ENCODE measurements at regions not wholly inside any gene's neighbourhood (a gene's known extent, or its start where the extent isn't known, plus 50 kb on each side); places are given as distances from the start of the nearest gene placed in this dataset.

- no peak overlapping the region for H2BK12ac ChIP-seq (ENCODE audit: insufficient read length, low read depth, low read length)
- H2BK15ac ChIP-seq (ENCODE audit: low read depth, low read length) = no peak overlapping the region
- no peak overlapping the region for H4K91ac ChIP-seq (ENCODE audit: insufficient read length, low read depth, low read length)
- H3K14ac ChIP-seq (ENCODE audit: insufficient read depth, low read length) = no peak overlapping the region
- H3K56ac ChIP-seq (ENCODE audit: insufficient read length, low read depth, low read length) = no peak overlapping the region
- peaks cover 0 to 2% of the 10 kb centered on the region in 2 experiments; a peak in 1 of 5 replicates for H3K9me3 Mint-ChIP-seq
- H3T11ph ChIP-seq (ENCODE audit: low read length) = no peak overlapping the region
- peak overlapping the region in 1 of 2 experiments; percentile 6; a peak in 1 of 5 replicates for H3K4me3 Mint-ChIP-seq
- H3K27me3 ChIP-seq (ENCODE audit: insufficient read depth, low read length) = no peaks in the 10 kb centered on the region
- no peak overlapping the region for H4K8ac ChIP-seq (replicated peaks; ENCODE audit: insufficient read length, low read depth, low read length)
- no peak overlapping the region for H2AFZ ChIP-seq (ENCODE audit: low read length)
- no peaks in the 10 kb centered on the region for H3K9me3 ChIP-seq (ENCODE audit: control insufficient read depth, low read depth, low read length)
- no peak for DNase-seq
- no peak overlapping the region for H3K9ac ChIP-seq (ENCODE audit: extremely low read depth, insufficient read length, low read length)
- H4K20me1 ChIP-seq (ENCODE audit: control insufficient read depth, insufficient read depth, insufficient read length) = no peaks in the 10 kb centered on the region
- no peak overlapping the region for H3K4ac ChIP-seq (ENCODE audit: low read depth, low read length)
- H2BK120ac ChIP-seq (ENCODE audit: low read depth, low read length, poor library complexity, severe bottlenecking) = no peak overlapping the region
- no CpG with 5 or more reads among the region's 5 CpGs for WGBS (ENCODE audit: extremely low coverage, insufficient read length, low lambda C conversion rate)
- H3K27me3 Mint-ChIP-seq (ENCODE audit: low read depth) = no peaks in the 10 kb centered on the region
- no peak overlapping the region; a peak in 1 of 7 replicates for H3K27ac Mint-ChIP-seq
- H2AK5ac ChIP-seq (ENCODE audit: insufficient read length, low read length) = no peak overlapping the region
- no peak overlapping the region for H2BK5ac ChIP-seq (ENCODE audit: insufficient read length, low read length)
- H4K5ac ChIP-seq (ENCODE audit: insufficient read length, low read depth, low read length) = no peak overlapping the region
- no peak overlapping the region for H3K18ac ChIP-seq (ENCODE audit: insufficient read length, low read depth, low read length)
- no peak overlapping the region for H3K4me2 ChIP-seq (ENCODE audit: insufficient read depth, insufficient read length, low read length)
- no peak for TF ChIP-seq CTCF (conservative IDR thresholded peaks at IDR 0.05)
- peaks cover 30 to 46% of the 10 kb centered on the region in 2 experiments for H3K4me1 Mint-ChIP-seq
- H3K23me2 ChIP-seq (ENCODE audit: insufficient read length, low read depth, low read length, poor library complexity, severe bottlenecking) = no peaks in the 10 kb centered on the region
- no peaks in the 10 kb centered on the region for H3K79me2 ChIP-seq (ENCODE audit: insufficient read depth, low read length)
- no peak overlapping the region for H3K27ac ChIP-seq (ENCODE audit: insufficient read length, low read depth, low read length)
- no peak overlapping the region for H3K23ac ChIP-seq (ENCODE audit: insufficient read length, low read depth, low read length)
- H3K36me3 Mint-ChIP-seq (ENCODE audit: insufficient read depth in 1 of 3, low read depth in 3 of 3) = no peaks in the 10 kb centered on the region; a peak in 1 of 7 replicates
- no peak overlapping the region for H2BK20ac ChIP-seq (ENCODE audit: low read depth, low read length, poor library complexity, severe bottlenecking)
- H3K79me1 ChIP-seq (ENCODE audit: insufficient read depth, low read depth, low read length, poor library complexity, severe bottlenecking) = no peaks in the 10 kb centered on the region
- H3K4me1 ChIP-seq (ENCODE audit: insufficient read depth, low read length) = peaks cover 2% of the 10 kb centered on the region; the same call in 1 of the 2 replicates
Measured at GRCh38 chr6:163951326-163951725, 536.8 kb downstream of the QKI start.

Data from H9 (cell line).